ENCODE measurements at regions not wholly inside any gene's neighbourhood (a gene's known extent, or its start where the extent isn't known, plus 50 kb on each side); places are given as distances from the start of the nearest gene placed in this dataset.
"Not testable (repeated sequence)": the region's sequence is repeated elsewhere in the genome, so short reads cannot be mapped to it uniquely, and the experiment has no call there.

- no peak for FAIRE-seq
Measured at GRCh38 chr21:18553786-18554185, 150.2 kb upstream of the TMPRSS15 start.

- not testable (repeated sequence) for FAIRE-seq
Measured at GRCh38 chr21:18567770-18568169, 164.2 kb upstream of the TMPRSS15 start.

GRCh38 chr21:18588001-18588662 is 184.5 kb upstream of the TMPRSS15 start:
- FAIRE-seq = no peak

GRCh38 chr21:18601146-18601545 is 197.6 kb upstream of the TMPRSS15 start:
- no peak for FAIRE-seq

- no peak for FAIRE-seq
Measured at GRCh38 chr21:18602711-18603110, 199.1 kb upstream of the TMPRSS15 start.

- no peak for FAIRE-seq
Measured at GRCh38 chr21:18603261-18603660, 199.7 kb upstream of the TMPRSS15 start.

GRCh38 chr21:18603980-18604379 is 200.4 kb upstream of the TMPRSS15 start:
- no peak for FAIRE-seq

GRCh38 chr21:18608226-18608625 is 204.6 kb upstream of the TMPRSS15 start:
- FAIRE-seq = no peak

- FAIRE-seq = no peak
Measured at GRCh38 chr21:18614303-18614702, 210.7 kb upstream of the TMPRSS15 start.

- no peak for FAIRE-seq
Measured at GRCh38 chr21:18617291-18617690, 213.7 kb upstream of the TMPRSS15 start.

- no peak for FAIRE-seq
Measured at GRCh38 chr21:18620436-18620835, 216.9 kb upstream of the TMPRSS15 start.

- FAIRE-seq = no peak
Measured at GRCh38 chr21:18622383-18622782, 218.8 kb upstream of the TMPRSS15 start.

- no peak for FAIRE-seq
Measured at GRCh38 chr21:18630446-18630845, 226.9 kb upstream of the TMPRSS15 start.

GRCh38 chr21:18636897-18637296 is 233.3 kb upstream of the TMPRSS15 start:
- no peak for FAIRE-seq

- no peak for FAIRE-seq
Measured at GRCh38 chr21:18646116-18646515, 242.5 kb upstream of the TMPRSS15 start.

GRCh38 chr21:18655931-18656330 is 252.3 kb upstream of the TMPRSS15 start:
- FAIRE-seq = no peak

- no peak for FAIRE-seq
Measured at GRCh38 chr21:18661842-18662241, 258.3 kb upstream of the TMPRSS15 start.

- FAIRE-seq = no peak
Measured at GRCh38 chr21:18663663-18664062, 260.1 kb upstream of the TMPRSS15 start.

- FAIRE-seq = no peak
Measured at GRCh38 chr21:18666725-18667124, 263.1 kb upstream of the TMPRSS15 start.

- FAIRE-seq = no peak
Measured at GRCh38 chr21:18673789-18674188, 270.2 kb upstream of the TMPRSS15 start.

GRCh38 chr21:18677632-18678031 is 274.0 kb upstream of the TMPRSS15 start:
- FAIRE-seq = no peak

GRCh38 chr21:18705971-18706370 is 302.4 kb upstream of the TMPRSS15 start:
- FAIRE-seq = no peak

GRCh38 chr21:18711662-18712061 is 308.1 kb upstream of the TMPRSS15 start:
- no peak for FAIRE-seq

GRCh38 chr21:18715606-18716005 is 312.0 kb upstream of the TMPRSS15 start:
- FAIRE-seq = no peak

- FAIRE-seq = no peak
Measured at GRCh38 chr21:18716578-18717138, 313.1 kb upstream of the TMPRSS15 start.
